ENCODE measurements at regions not wholly inside any gene's neighbourhood (a gene's known extent, or its start where the extent isn't known, plus 50 kb on each side); places are given as distances from the start of the nearest gene placed in this dataset.

DNA sequence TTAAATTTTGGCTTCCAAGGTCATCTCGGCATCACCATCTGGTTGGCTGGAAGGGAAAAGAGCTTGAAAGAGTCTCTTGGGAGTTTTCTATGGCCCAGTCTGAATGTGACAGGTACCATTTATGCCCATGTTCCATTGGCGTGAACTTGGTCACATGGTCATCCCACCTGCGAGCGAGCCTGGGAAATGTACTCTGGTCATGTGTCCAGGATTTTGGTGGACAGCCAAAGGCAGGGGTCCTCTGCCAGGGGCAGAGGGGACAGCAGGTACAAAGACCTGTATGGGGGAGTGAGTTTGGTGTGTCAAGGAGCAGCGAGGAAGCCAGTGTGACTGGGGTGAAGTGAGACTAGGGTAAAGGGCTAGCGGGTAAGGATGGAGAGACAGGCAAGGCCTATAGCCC is 112.6 kb downstream of the CDC5L start:
- DNase-seq (ENCODE audit: low spot score): no peak

DNA sequence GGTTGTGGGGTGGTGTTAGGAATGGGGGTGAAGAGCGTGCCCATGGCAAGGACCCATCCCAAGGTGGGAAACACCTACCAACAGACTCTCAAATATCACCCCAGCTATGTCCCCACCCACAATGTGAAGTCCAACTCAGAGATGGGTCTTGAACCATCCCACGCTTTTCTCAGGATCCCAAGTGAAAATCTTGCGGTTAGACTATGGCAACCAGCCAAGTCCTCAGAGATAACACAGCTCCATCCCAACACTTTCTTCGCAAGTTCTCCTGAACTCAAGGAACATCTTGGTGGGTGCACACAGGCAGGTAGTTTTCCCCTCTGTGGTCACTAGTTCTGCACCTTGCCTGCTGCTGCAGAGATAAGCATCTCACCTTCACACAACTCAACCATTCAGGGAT is 116.0 kb downstream of the CDC5L start:
- no peak for DNase-seq (ENCODE audit: low spot score)

- DNase-seq (ENCODE audit: low spot score): no peak
These were observed 116.8 kb downstream of the CDC5L start for GRCh38 chr6:44504301-44504791.

DNA sequence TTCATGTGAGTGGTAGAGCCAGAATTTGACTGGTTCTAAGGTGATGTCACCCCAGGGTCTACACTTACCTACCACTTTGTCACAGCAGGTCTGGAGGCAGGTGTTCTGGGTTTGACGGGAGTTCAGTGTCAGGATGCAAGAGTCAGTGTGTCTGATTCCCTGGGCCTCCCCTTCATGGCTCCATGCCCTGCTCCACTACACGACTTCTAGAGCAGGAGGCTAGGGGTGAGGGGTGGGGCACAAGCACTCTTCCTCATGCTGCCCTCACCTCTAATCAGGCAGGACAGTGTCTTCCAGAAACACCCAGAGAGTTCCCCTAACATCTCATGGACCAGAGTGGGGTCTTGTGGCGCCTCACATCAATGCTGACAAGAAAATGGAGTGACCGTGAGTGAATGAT is 118.2 kb downstream of the CDC5L start:
- DNase-seq (ENCODE audit: low spot score): no peak

GRCh38 chr6:44507014-44507413 is 119.5 kb downstream of the CDC5L start:
- DNase-seq (ENCODE audit: low spot score): no peak

- DNase-seq (ENCODE audit: low spot score): no peak
These were observed 121.1 kb downstream of the CDC5L start for GRCh38 chr6:44508646-44509045.

DNA sequence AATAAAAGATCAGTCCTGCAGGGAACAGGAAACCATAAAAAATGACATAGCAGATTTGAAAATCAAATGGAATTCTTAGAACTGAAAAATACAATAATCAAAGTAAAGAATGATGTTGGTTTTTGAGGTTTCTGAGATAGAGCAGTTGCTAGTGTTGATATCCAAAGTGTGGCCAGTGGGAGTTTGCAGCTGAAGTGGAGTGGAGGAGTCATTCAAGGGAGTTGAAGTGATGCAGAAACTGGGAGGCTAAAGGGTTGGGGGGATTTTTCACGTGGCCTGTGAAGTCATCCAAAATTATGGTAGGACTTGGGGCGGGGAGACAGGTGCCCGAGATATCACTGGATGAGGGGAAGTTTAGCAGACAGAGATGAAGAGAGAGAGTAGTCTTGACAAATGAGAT is 123.6 kb downstream of the CDC5L start:
- DNase-seq (ENCODE audit: low spot score): no peak

- DNase-seq (ENCODE audit: low spot score): no peak
These were observed 125.6 kb downstream of the CDC5L start for GRCh38 chr6:44512868-44513741.

GRCh38 chr6:44514085-44514484 is 126.6 kb downstream of the CDC5L start:
- no peak for DNase-seq (ENCODE audit: low spot score)

- no peak for DNase-seq (ENCODE audit: low spot score)
These were observed 127.2 kb downstream of the CDC5L start for GRCh38 chr6:44514576-44515193.

GRCh38 chr6:44522871-44523270 is 135.4 kb downstream of the CDC5L start:
- no peak for DNase-seq (ENCODE audit: low spot score)

DNA sequence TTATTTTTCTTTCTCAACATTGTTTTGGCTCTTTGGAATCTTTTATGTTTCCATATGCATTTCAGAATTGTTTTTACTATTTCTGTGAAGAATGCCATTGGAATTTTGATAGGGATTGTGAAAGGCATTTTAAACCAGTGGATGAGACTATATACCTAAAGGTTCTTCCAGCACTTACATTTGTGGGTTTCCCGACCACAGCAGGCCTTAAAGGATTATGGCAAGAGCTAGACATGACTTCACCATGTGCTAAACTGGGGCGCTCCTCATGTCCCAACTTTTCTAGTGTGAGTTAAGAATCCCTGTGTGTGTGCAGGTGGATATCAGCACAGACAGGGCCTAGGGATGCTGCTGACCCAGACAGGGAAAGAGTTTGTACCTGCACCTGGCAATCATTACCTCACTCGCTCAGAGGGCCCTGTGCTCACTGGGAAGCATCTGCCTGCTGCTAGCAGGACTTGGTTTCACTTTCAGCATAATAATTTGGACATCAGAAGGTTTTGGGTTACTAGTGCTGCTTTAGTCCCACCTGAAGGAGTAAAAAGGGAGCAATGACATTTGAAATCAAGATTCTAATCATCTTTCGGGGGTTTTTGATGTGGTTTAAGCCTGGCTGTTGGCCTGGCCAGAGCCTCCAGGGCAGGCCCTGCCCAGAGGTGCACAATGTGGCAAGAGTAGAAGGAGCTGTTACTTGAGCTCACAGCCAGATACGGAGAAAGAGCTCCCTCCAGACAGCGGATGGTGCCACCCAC is 137.1 kb downstream of the CDC5L start:
- no peak for DNase-seq (ENCODE audit: low spot score)

DNA sequence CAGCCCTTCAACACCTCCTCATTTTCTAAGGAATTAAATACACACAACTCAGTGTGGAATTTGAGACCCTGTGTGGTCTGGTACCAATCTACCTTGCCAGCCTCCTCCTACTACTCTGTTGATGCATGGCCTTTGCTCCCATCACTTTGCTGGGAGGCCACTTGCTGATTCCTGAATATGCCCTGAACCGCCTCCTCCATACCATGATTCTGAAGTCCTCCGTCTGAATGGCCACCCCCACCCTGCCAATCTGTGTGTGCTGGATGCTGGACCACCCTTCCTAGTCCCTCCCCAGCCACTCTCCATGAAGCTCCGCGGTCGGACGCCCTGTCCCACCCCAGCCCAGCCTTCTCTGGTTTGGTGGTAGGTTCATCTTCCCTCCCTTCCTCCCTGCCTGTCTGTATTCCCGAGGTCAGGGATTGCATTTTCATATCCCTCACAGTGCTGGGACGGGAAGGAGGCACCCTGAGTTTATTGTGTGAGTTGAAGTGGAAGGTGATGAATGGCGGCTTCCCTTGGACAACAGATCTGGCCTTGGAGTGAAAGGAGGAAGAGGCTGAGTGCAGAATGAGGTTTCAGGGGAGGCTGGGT is 138.3 kb downstream of the CDC5L start:
- no peak for DNase-seq (ENCODE audit: low spot score)

DNA sequence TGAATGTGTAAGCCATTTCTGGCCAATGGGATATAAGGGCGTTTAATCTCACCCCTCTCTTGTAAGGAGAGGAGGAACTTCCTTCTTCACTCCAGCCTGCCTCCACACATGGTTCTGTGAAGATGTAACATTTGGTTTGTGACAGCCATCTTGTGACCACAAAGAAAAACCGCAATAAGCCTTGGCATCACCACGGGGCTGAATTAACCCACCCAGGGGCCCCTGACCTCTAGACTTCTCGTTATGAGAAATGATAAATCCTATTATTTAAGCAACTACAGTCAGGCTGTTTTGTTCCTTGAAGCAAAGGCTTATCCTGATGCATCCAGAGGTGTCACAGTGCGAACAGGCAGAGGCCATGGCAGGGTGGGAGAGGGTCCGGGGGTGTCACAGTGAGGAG is 139.7 kb downstream of the CDC5L start:
- no peak for DNase-seq (ENCODE audit: low spot score)

- DNase-seq (ENCODE audit: low spot score): no peak
These were observed 140.3 kb downstream of the CDC5L start for GRCh38 chr6:44527583-44528369.

DNA sequence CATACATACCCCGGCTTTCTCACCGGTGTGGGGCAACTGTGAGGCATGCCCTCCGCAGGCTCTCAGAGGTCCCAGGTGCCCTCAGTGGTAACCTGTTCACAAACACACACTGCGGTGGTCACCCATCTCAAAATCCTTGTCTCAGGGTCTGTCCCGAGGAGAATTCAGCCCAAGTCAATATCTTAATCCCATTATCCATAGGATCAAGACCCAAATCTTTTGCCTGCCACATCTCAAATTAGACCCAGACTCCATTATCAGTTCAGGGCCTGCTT is 140.8 kb downstream of the CDC5L start:
- DNase-seq (ENCODE audit: low spot score): no peak

GRCh38 chr6:44528716-44529115 is 141.2 kb downstream of the CDC5L start:
- DNase-seq (ENCODE audit: low spot score): no peak

GRCh38 chr6:44529146-44529905 is 141.8 kb downstream of the CDC5L start:
- no peak for DNase-seq (ENCODE audit: low spot score)

- no peak for DNase-seq (ENCODE audit: low spot score)
These were observed 142.9 kb downstream of the CDC5L start for GRCh38 chr6:44530209-44530909.

DNA sequence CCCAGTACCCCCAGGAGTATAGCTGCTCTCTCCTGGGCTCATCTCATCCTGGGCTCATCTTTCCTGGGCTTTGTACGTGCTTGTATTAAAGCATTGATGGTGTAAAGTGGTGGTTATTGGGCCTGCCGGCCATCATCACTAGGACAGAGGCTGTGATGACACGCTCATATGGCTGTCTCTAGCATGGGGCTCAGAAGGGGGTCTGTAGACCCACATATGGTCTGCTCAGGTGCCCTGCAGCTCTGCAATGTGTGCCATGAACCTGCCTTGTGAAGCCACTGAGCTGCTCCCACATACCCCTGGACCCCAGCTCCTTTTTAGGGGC is 143.4 kb downstream of the CDC5L start:
- no peak for DNase-seq (ENCODE audit: low spot score)

Data from CD4-positive, alpha-beta T cell treated with Interleukin-6 at 100 ng/mL for 8 hours (primary cell).